ENCODE measurements at regions not wholly inside any gene's neighbourhood (a gene's known extent, or its start where the extent isn't known, plus 50 kb on each side); places are given as distances from the start of the nearest gene placed in this dataset.

DNA sequence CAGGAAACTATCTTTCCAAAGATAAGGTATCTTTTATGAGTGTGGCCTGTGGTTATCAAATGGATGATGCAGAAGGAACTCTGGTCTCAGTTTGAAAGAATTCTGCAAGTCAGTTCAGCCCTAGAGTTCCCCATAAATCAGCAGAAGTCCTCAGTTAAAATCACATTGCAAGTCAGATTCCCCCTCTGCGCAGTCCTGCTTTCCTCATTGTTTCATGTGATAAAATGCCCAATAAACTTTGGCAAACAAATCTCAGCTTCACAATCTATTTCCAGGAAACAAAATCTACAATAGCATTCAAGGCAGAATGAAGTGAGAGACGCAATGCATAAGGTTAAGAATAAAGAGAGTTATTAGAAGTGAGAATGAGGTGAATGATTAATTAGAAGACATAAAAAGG is 216.3 kb upstream of the KLHL1 start:
- FAIRE-seq (no peak), DNase-seq (ENCODE audit: low read depth, low spot score) (no peak)
- Histone ChIP-seq H3K27me3 (ENCODE audit: control insufficient read depth, extremely low read depth, insufficient read depth, low read length) (no peaks in the 10 kb centered on the region), H3K79me2 (ENCODE audit: control insufficient read depth, insufficient read depth, low read length) (no peaks in the 10 kb centered on the region), H2AFZ (ENCODE audit: control insufficient read depth, low read length) (no peak overlapping the region), H3K36me3 (ENCODE audit: control insufficient read depth in 2 of 2, extremely low read depth in 1 of 2, insufficient read depth in 2 of 2, low read length in 2 of 2) (no peaks in the 10 kb centered on the region), H3K9ac (ENCODE audit: control insufficient read depth, extremely low read depth, insufficient read depth, low read length) (no peak overlapping the region), H3K9me1 (ENCODE audit: control insufficient read depth, extremely low read depth, insufficient read depth, low read length) (no peaks in the 10 kb centered on the region), H4K20me1 (ENCODE audit: control insufficient read depth, extremely low read depth, insufficient read depth, low read length) (no peaks in the 10 kb centered on the region), H3K4me2 (ENCODE audit: control insufficient read depth, extremely low read depth, insufficient read depth, low read depth, low read length) (no peak overlapping the region), H3K27ac (ENCODE audit: control insufficient read depth, insufficient read depth, low read length) (no peak overlapping the region), H3K4me1 (ENCODE audit: control insufficient read depth, extremely low read depth, insufficient read depth, low read length) (no peaks in the 10 kb centered on the region), H3K4me3 (ENCODE audit: control insufficient read depth in 2 of 3, extremely low read depth in 1 of 3, insufficient read depth in 2 of 3, low read depth in 1 of 3, low read length in 3 of 3) (no peak overlapping the region), H3K9me3 (ENCODE audit: control insufficient read depth, low read depth, low read length) (no peaks in the 10 kb centered on the region)
- no peak for TF ChIP-seq EZH2 (IDR thresholded peaks at IDR 0.05; ENCODE audit: low read length)
- TF ChIP-seq, protein P1, sequence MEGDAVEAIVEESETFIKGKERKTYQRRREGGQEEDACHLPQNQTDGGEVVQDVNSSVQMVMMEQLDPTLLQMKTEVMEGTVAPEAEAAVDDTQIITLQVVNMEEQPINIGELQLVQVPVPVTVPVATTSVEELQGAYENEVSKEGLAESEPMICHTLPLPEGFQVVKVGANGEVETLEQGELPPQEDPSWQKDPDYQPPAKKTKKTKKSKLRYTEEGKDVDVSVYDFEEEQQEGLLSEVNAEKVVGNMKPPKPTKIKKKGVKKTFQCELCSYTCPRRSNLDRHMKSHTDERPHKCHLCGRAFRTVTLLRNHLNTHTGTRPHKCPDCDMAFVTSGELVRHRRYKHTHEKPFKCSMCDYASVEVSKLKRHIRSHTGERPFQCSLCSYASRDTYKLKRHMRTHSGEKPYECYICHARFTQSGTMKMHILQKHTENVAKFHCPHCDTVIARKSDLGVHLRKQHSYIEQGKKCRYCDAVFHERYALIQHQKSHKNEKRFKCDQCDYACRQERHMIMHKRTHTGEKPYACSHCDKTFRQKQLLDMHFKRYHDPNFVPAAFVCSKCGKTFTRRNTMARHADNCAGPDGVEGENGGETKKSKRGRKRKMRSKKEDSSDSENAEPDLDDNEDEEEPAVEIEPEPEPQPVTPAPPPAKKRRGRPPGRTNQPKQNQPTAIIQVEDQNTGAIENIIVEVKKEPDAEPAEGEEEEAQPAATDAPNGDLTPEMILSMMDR (optimal IDR thresholded peaks at IDR 0.05 in 1 of 3, IDR thresholded peaks at IDR 0.05 in 1 of 3, conservative IDR thresholded peaks at IDR 0.05 in 1 of 3; ENCODE audit: extremely low read depth in 1 of 3, insufficient read depth in 2 of 3, low read length in 3 of 3) = no peak
- dilution Hi-C loops (cut with MboI; ENCODE audit: extremely low pct_ligation_motif_present, low sequenced_read_pairs) = no loop called here

DNA sequence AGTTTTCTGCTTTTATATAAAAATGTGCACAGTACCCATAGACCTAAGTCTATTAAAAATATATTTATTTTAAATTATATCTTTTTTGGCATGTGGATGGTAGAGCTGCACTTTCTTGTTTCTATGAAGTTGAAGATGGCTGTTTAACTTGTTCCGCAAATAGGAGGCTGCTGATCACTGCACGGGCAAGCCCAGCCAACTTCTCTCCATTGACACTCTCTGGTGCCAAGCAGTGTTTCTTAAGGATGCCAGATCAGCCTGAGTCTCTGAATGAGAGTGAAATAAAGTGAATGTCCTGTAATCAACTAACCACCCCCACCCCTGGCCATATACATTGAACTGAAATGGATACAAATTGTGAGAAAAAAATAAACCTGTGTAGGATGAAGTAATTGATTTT is 202.9 kb upstream of the KLHL1 start:
- H3K9me1 ChIP-seq (ENCODE audit: control insufficient read depth, extremely low read depth, insufficient read depth, low read length) = no peaks in the 10 kb centered on the region
- H3K9ac ChIP-seq (ENCODE audit: control insufficient read depth, extremely low read depth, insufficient read depth, low read length) = no peak overlapping the region
- dilution Hi-C loops (cut with MboI; ENCODE audit: extremely low pct_ligation_motif_present, low sequenced_read_pairs) = no loop called here
- no peak overlapping the region for H3K27ac ChIP-seq (ENCODE audit: control insufficient read depth, insufficient read depth, low read length)
- H3K9me3 ChIP-seq (ENCODE audit: control insufficient read depth, low read depth, low read length) = no peaks in the 10 kb centered on the region
- H3K4me3 ChIP-seq (ENCODE audit: control insufficient read depth in 2 of 3, extremely low read depth in 1 of 3, insufficient read depth in 2 of 3, low read depth in 1 of 3, low read length in 3 of 3) = no peak overlapping the region
- FAIRE-seq = no peak
- H2AFZ ChIP-seq (ENCODE audit: control insufficient read depth, low read length) = no peak overlapping the region
- no peak for DNase-seq (ENCODE audit: low read depth, low spot score)
- H3K27me3 ChIP-seq (ENCODE audit: control insufficient read depth, extremely low read depth, insufficient read depth, low read length) = no peaks in the 10 kb centered on the region
- H3K4me2 ChIP-seq (ENCODE audit: control insufficient read depth, extremely low read depth, insufficient read depth, low read depth, low read length) = no peak overlapping the region
- no peaks in the 10 kb centered on the region for H4K20me1 ChIP-seq (ENCODE audit: control insufficient read depth, extremely low read depth, insufficient read depth, low read length)
- no peak for TF ChIP-seq EZH2 (IDR thresholded peaks at IDR 0.05; ENCODE audit: low read length)
- TF ChIP-seq, protein P1 (optimal IDR thresholded peaks at IDR 0.05 in 1 of 3, IDR thresholded peaks at IDR 0.05 in 1 of 3, conservative IDR thresholded peaks at IDR 0.05 in 1 of 3; ENCODE audit: extremely low read depth in 1 of 3, insufficient read depth in 2 of 3, low read length in 3 of 3) = no peak
- H3K4me1 ChIP-seq (ENCODE audit: control insufficient read depth, extremely low read depth, insufficient read depth, low read length) = no peaks in the 10 kb centered on the region
- H3K79me2 ChIP-seq (ENCODE audit: control insufficient read depth, insufficient read depth, low read length) = no peaks in the 10 kb centered on the region
- H3K36me3 ChIP-seq (ENCODE audit: control insufficient read depth in 2 of 2, extremely low read depth in 1 of 2, insufficient read depth in 2 of 2, low read length in 2 of 2) = no peaks in the 10 kb centered on the region
